KMS-11 (cell line): ENCODE measurements at regions not wholly inside any gene's neighbourhood (a gene's known extent, or its start where the extent isn't known, plus 50 kb on each side); places are given as distances from the start of the nearest gene placed in this dataset.

Experiments
- H2AFZ ChIP-seq: fragments of 200-600 bp; sonication (generic); 2 replicates; pipeline ENCODE4 v1.6.1; 2016; ENCODE audit warnings: antibody characterized with exemption, mixed run types, low read depth
- H3K27ac ChIP-seq: fragments of 200-600 bp; sonication (generic); 2 replicates; pipeline ENCODE4 v1.6.1; 2016; ENCODE audit warnings: mild to moderate bottlenecking, mixed run types
- H3K27me3 ChIP-seq: fragments of 200-600 bp; sonication (generic); 2 replicates; pipeline ENCODE4 v1.6.1; 2017; ENCODE audit warnings: mild to moderate bottlenecking, low read depth, mixed run types, moderate library complexity; ENCODE audit not compliant: insufficient read depth
- H3K36me3 ChIP-seq: fragments of 200-600 bp; sonication (generic); 2 replicates; pipeline ENCODE4 v1.6.1; 2017; ENCODE audit warnings: mild to moderate bottlenecking, mixed run types; ENCODE audit not compliant: insufficient read depth
- H3K4me1 ChIP-seq: fragments of 200-600 bp; sonication (generic); 2 replicates; pipeline ENCODE4 v1.6.1; 2016; ENCODE audit warnings: mild to moderate bottlenecking, low read depth, mixed run types; ENCODE audit not compliant: poor library complexity, severe bottlenecking
- H3K4me2 ChIP-seq: fragments of 200-600 bp; sonication (generic); 2 replicates; pipeline ENCODE4 v1.7.0; 2016; ENCODE audit warnings: mild to moderate bottlenecking, mixed run types
- H3K4me3 ChIP-seq: fragments of 200-600 bp; sonication (generic); IDR thresholded peaks from 2 replicates; pipeline ENCODE4 v1.6.1; 2017; ENCODE audit warnings: low read depth, low read length, mixed read lengths; ENCODE audit not compliant: insufficient read depth
- H3K79me2 ChIP-seq: fragments of 200-600 bp; sonication (generic); 2 replicates; pipeline ENCODE4 v1.6.1; 2016; ENCODE audit warnings: low read depth, mixed run types; ENCODE audit not compliant: insufficient read depth
- H3K9ac ChIP-seq: fragments of 200-600 bp; sonication (generic); 2 replicates; pipeline ENCODE4 v1.6.1; 2016; ENCODE audit warnings: mild to moderate bottlenecking, mixed run types
- H4K20me1 ChIP-seq: fragments of 200-600 bp; sonication (generic); 2 replicates; pipeline ENCODE4 v1.6.1; 2016; ENCODE audit warnings: mild to moderate bottlenecking, mixed run types; ENCODE audit not compliant: insufficient read depth
- CTCF ChIP-seq: fragments of 200-600 bp; sonication (generic); conservative IDR thresholded peaks from 2 replicates; pipeline ENCODE4 v1.6.1; 2017; ENCODE audit warnings: low read depth, mild to moderate bottlenecking, antibody characterized with exemption, low read length, moderate library complexity, mixed read lengths

- no peak for TF ChIP-seq CTCF
- Histone ChIP-seq H3K36me3 (no peaks in the 10 kb centered on the region), H3K9ac (no peak overlapping the region), H3K4me3 (no peak overlapping the region), H3K79me2 (no peaks in the 10 kb centered on the region), H4K20me1 (no peaks in the 10 kb centered on the region), H3K4me2 (no peak overlapping the region), H3K27ac (no peak overlapping the region), H3K27me3 (no peaks in the 10 kb centered on the region), H3K4me1 (no peaks in the 10 kb centered on the region), H2AFZ (no peak overlapping the region)
These were observed 143.1 kb downstream of the TRAM1L1 start for GRCh38 chr4:116942315-116942714.

- Histone ChIP-seq H3K79me2 (no peaks in the 10 kb centered on the region), H3K9ac (no peak overlapping the region), H4K20me1 (no peaks in the 10 kb centered on the region), H3K27ac (no peak overlapping the region), H3K36me3 (no peaks in the 10 kb centered on the region), H3K4me3 (no peak overlapping the region), H3K4me2 (no peak overlapping the region), H2AFZ (no peak overlapping the region), H3K27me3 (no peaks in the 10 kb centered on the region), H3K4me1 (no peaks in the 10 kb centered on the region)
- no peak for TF ChIP-seq CTCF
These were observed 155.0 kb downstream of the TRAM1L1 start for GRCh38 chr4:116930329-116930728.

GRCh38 chr4:116926631-116927295, 158.6 kb downstream of the TRAM1L1 start:
- H3K27me3 ChIP-seq: no peaks in the 10 kb centered on the region
- TF ChIP-seq CTCF: no peak

GRCh38 chr4:116925900-116926457, 159.4 kb downstream of the TRAM1L1 start:
- no peak overlapping the region for H2AFZ ChIP-seq
- TF ChIP-seq CTCF: no peak
- H3K79me2 ChIP-seq: no peaks in the 10 kb centered on the region
- H3K4me1 ChIP-seq: no peaks in the 10 kb centered on the region
- H3K4me2 ChIP-seq: no peak overlapping the region
- no peak overlapping the region for H3K9ac ChIP-seq
- H3K27me3 ChIP-seq: no peaks in the 10 kb centered on the region
- no peaks in the 10 kb centered on the region for H4K20me1 ChIP-seq
- no peak overlapping the region for H3K4me3 ChIP-seq
- no peak overlapping the region for H3K27ac ChIP-seq
- H3K36me3 ChIP-seq: no peaks in the 10 kb centered on the region

More at GRCh38 chr4:116926631-116927295, 158.6 kb downstream of the TRAM1L1 start:
- H3K79me2 ChIP-seq: no peaks in the 10 kb centered on the region
- no peak overlapping the region for H3K27ac ChIP-seq
- no peak overlapping the region for H3K9ac ChIP-seq
- H3K4me3 ChIP-seq: no peak overlapping the region
- H4K20me1 ChIP-seq: no peaks in the 10 kb centered on the region
- no peaks in the 10 kb centered on the region for H3K36me3 ChIP-seq
- no peak overlapping the region for H2AFZ ChIP-seq
- H3K4me1 ChIP-seq: no peaks in the 10 kb centered on the region
- H3K4me2 ChIP-seq: no peak overlapping the region
